IPS-18a (cell line): ENCODE measurements at regions not wholly inside any gene's neighbourhood (a gene's known extent, or its start where the extent isn't known, plus 50 kb on each side); places are given as distances from the start of the nearest gene placed in this dataset.

Experiments used
- H3K27ac ChIP-seq: one replicate; pipeline ENCODE4 v1.5.1; 2013; ENCODE audit warnings: low read length
- H3K27me3 ChIP-seq: one replicate; pipeline ENCODE4 v1.6.1; 2013; ENCODE audit warnings: mild to moderate bottlenecking, low read length; ENCODE audit not compliant: control insufficient read depth, insufficient read depth
- H3K36me3 ChIP-seq: one replicate; pipeline ENCODE4 v1.6.1; 2013; ENCODE audit warnings: low read depth, low read length; ENCODE audit not compliant: control insufficient read depth
- H3K4me1 ChIP-seq: one replicate; pipeline ENCODE4 v1.6.1; 2013; ENCODE audit warnings: low read depth, low read length; ENCODE audit not compliant: control insufficient read depth
- H3K4me3 ChIP-seq: one replicate; pipeline ENCODE4 v1.5.1; 2013; ENCODE audit warnings: low read length
- H3K9ac ChIP-seq: one replicate; pipeline ENCODE4 v1.6.1; 2013; ENCODE audit warnings: mild to moderate bottlenecking, low read length, moderate library complexity
- H3K9me3 ChIP-seq: one replicate; pipeline ENCODE4 v1.6.1; 2013; ENCODE audit warnings: low read depth, low read length; ENCODE audit not compliant: control insufficient read depth

DNA sequence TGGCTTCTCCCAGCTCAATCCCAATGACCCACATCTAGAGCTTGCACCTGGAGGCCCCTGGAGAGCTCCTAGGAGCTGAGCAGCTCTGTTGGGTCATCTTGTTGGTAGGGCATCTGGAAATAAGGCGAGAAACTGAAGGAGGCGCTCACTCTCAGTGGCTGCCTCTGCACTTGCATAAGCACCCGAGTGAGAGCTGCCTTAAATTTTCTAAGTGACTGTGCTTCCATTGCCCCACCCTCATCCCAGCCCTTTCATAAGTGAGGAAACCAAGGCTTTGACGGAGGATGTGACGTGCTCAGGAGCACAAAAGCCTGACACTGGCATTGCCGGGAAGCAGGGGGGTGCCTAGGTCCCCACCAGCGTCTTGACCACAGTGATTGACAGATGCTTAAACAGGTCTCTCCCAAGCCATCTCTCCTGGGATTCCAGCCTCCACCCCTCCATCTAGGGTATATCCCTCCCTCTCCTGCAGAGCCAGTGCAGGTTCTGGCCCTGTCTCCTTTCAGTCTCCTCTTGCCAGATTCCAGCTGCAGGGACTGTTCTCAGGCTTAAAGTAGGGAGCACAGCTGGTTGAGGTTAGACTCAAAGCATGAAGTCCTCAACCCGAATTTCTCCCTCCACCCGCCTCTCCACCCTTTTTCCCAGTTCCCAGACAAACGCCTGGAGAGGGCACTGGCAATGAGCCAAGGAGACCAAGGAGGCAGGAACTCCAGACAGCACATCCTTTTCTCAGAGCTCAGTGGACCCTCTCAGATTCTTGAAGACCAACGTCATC lies 113.7 kb downstream of the IRX5 start:
- no peak overlapping the region for H3K4me3 ChIP-seq
- no peaks in the 10 kb centered on the region for H3K4me1 ChIP-seq
- no peak overlapping the region for H3K9ac ChIP-seq
- no peaks in the 10 kb centered on the region for H3K27me3 ChIP-seq
- H3K9me3 ChIP-seq = no peaks in the 10 kb centered on the region
- H3K36me3 ChIP-seq = no peaks in the 10 kb centered on the region
- no peak overlapping the region for H3K27ac ChIP-seq

- no peaks in the 10 kb centered on the region for H3K27me3 ChIP-seq
- H3K4me3 ChIP-seq = no peak overlapping the region
- no peak overlapping the region for H3K27ac ChIP-seq
- H3K36me3 ChIP-seq = no peaks in the 10 kb centered on the region
- H3K4me1 ChIP-seq = no peaks in the 10 kb centered on the region
- no peaks in the 10 kb centered on the region for H3K9me3 ChIP-seq
- H3K9ac ChIP-seq = no peak overlapping the region
Measured at GRCh38 chr16:55045329-55045728, 114.7 kb downstream of the IRX5 start.

DNA sequence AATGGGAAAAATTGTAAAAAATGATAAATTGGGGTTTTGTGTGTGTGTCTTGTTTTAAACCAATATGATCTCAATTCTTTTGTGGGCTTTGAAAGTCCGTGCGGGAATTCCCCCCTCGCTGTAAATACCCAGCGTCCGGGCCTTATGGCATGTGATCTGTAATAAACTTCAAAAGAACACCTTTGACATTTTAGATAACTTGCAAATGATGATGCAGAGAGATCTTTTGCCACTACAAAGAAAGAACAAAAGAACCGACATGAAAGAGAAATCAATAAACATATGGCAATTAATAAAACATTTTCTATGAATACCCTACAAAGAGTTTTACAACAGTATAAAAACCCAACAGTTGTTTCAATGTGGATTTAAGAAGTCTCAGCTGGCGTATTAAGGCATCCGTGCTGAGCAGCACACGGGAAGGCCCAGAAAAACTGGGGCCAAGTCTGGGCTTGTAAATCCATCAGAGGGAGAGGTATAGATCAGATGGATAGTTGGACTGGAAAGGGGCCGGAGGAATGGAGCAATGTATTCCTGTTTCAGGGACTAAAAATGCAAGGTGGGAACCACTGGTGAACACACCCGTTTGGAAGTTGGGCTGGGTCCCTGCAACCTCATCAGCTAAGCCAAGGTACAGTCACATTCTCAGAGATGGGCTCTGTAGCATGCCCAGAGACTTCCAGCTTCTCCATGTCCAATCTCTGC lies 115.2 kb downstream of the IRX5 start:
- Histone ChIP-seq H3K4me3 (no peak overlapping the region), H3K9ac (no peak overlapping the region), H3K4me1 (no peaks in the 10 kb centered on the region), H3K27ac (no peak overlapping the region), H3K27me3 (no peaks in the 10 kb centered on the region), H3K36me3 (no peaks in the 10 kb centered on the region), H3K9me3 (no peaks in the 10 kb centered on the region)

GRCh38 chr16:55046513-55046912 lies 115.8 kb downstream of the IRX5 start:
- Histone ChIP-seq H3K27ac (no peak overlapping the region), H3K4me3 (no peak overlapping the region), H3K27me3 (no peaks in the 10 kb centered on the region), H3K9me3 (no peaks in the 10 kb centered on the region), H3K36me3 (no peaks in the 10 kb centered on the region), H3K4me1 (no peaks in the 10 kb centered on the region), H3K9ac (no peak overlapping the region)

- no peak overlapping the region for H3K27ac ChIP-seq
- no peak overlapping the region for H3K9ac ChIP-seq
- H3K36me3 ChIP-seq = no peaks in the 10 kb centered on the region
- H3K27me3 ChIP-seq = no peaks in the 10 kb centered on the region
- H3K9me3 ChIP-seq = no peaks in the 10 kb centered on the region
- no peak overlapping the region for H3K4me3 ChIP-seq
- no peaks in the 10 kb centered on the region for H3K4me1 ChIP-seq
Measured at GRCh38 chr16:55046916-55047315, 116.3 kb downstream of the IRX5 start.

- H3K36me3 ChIP-seq = no peaks in the 10 kb centered on the region
- H3K4me1 ChIP-seq = no peaks in the 10 kb centered on the region
- no peak overlapping the region for H3K27ac ChIP-seq
- H3K27me3 ChIP-seq = no peaks in the 10 kb centered on the region
- H3K9me3 ChIP-seq = no peaks in the 10 kb centered on the region
- no peak overlapping the region for H3K4me3 ChIP-seq
- H3K9ac ChIP-seq = no peak overlapping the region
Measured at GRCh38 chr16:55047331-55047730, 116.7 kb downstream of the IRX5 start.

- no peak overlapping the region for H3K9ac ChIP-seq
- H3K4me3 ChIP-seq = no peak overlapping the region
- no peaks in the 10 kb centered on the region for H3K36me3 ChIP-seq
- H3K9me3 ChIP-seq = no peaks in the 10 kb centered on the region
- H3K27me3 ChIP-seq = no peaks in the 10 kb centered on the region
- H3K27ac ChIP-seq = no peak overlapping the region
- no peaks in the 10 kb centered on the region for H3K4me1 ChIP-seq
Measured at GRCh38 chr16:55047903-55048497, 117.3 kb downstream of the IRX5 start.

GRCh38 chr16:55048745-55049144 lies 118.1 kb downstream of the IRX5 start:
- H3K4me1 ChIP-seq = no peaks in the 10 kb centered on the region
- H3K9ac ChIP-seq = no peak overlapping the region
- no peak overlapping the region for H3K27ac ChIP-seq
- H3K9me3 ChIP-seq = no peaks in the 10 kb centered on the region
- H3K27me3 ChIP-seq = no peaks in the 10 kb centered on the region
- H3K36me3 ChIP-seq = no peaks in the 10 kb centered on the region
- H3K4me3 ChIP-seq = no peak overlapping the region

- H3K9ac ChIP-seq = no peak overlapping the region
- H3K36me3 ChIP-seq = no peaks in the 10 kb centered on the region
- H3K4me1 ChIP-seq = peaks cover 4% of the 10 kb centered on the region
- H3K27me3 ChIP-seq = peaks cover 16% of the 10 kb centered on the region
- no peaks in the 10 kb centered on the region for H3K9me3 ChIP-seq
- no peak overlapping the region for H3K27ac ChIP-seq
- H3K4me3 ChIP-seq = no peak overlapping the region
Measured at GRCh38 chr16:55051571-55052347, 121.1 kb downstream of the IRX5 start.

DNA sequence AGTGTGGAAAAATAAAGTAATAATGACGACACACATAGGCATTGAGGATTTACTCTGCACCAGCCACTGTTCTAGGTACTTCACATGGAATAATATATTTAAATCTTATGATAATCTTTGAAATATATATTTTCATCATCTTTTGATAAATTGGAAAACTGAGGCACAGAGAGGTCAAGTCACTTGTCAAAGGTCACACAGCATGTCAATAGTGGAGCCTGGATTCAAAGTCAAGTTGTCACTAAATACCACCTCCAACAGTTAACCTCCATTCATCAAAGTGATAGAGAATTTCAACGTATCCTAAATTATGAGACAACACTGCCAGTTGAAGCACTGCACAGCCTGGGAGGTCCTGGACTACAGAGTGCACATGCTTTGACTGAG lies 121.7 kb downstream of the IRX5 start:
- Histone ChIP-seq H3K9ac (no peak overlapping the region), H3K4me3 (no peak overlapping the region), H3K9me3 (no peaks in the 10 kb centered on the region), H3K27ac (no peak overlapping the region), H3K36me3 (no peaks in the 10 kb centered on the region), H3K27me3 (peaks cover 22% of the 10 kb centered on the region), H3K4me1 (peaks cover 7% of the 10 kb centered on the region)

GRCh38 chr16:55052741-55053415 lies 122.2 kb downstream of the IRX5 start:
- H3K4me1 ChIP-seq = peaks cover 9% of the 10 kb centered on the region
- no peaks in the 10 kb centered on the region for H3K36me3 ChIP-seq
- H3K9me3 ChIP-seq = no peaks in the 10 kb centered on the region
- no peak overlapping the region for H3K27ac ChIP-seq
- H3K9ac ChIP-seq = no peak overlapping the region
- no peak overlapping the region for H3K4me3 ChIP-seq
- peaks cover 27% of the 10 kb centered on the region for H3K27me3 ChIP-seq
